ENCODE measurements at regions not wholly inside any gene's neighbourhood (a gene's known extent, or its start where the extent isn't known, plus 50 kb on each side); places are given as distances from the start of the nearest gene placed in this dataset.

DNA sequence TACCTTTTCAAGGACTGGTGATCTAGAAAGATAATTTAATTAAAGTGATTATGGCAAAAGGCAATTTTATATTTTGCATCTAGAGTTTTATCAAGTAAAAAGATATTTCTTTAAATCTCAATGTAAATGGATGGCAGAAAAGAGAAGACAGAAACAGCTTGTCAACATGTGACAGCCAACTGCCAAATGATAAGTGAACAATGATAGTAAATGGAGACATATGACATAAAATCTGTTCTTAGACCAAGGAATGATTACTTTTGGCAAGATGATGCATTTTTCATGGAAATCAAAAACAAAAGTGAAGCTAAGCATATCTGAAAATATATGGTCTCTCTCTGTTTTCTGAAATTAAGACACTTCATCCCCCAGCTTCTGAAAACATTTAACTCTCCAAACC lies 1730.7 kb upstream of the FLRT2 start:
- TF ChIP-seq POLR2AphosphoS5 (IDR thresholded peaks at IDR 0.05), result no peak
- TF ChIP-seq, protein P1, sequence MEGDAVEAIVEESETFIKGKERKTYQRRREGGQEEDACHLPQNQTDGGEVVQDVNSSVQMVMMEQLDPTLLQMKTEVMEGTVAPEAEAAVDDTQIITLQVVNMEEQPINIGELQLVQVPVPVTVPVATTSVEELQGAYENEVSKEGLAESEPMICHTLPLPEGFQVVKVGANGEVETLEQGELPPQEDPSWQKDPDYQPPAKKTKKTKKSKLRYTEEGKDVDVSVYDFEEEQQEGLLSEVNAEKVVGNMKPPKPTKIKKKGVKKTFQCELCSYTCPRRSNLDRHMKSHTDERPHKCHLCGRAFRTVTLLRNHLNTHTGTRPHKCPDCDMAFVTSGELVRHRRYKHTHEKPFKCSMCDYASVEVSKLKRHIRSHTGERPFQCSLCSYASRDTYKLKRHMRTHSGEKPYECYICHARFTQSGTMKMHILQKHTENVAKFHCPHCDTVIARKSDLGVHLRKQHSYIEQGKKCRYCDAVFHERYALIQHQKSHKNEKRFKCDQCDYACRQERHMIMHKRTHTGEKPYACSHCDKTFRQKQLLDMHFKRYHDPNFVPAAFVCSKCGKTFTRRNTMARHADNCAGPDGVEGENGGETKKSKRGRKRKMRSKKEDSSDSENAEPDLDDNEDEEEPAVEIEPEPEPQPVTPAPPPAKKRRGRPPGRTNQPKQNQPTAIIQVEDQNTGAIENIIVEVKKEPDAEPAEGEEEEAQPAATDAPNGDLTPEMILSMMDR (IDR thresholded peaks at IDR 0.05), result no peak

Measured in prostate gland (tissue), 2 donors.